HG02610 (cell line): ENCODE measurements at regions not wholly inside any gene's neighbourhood (a gene's known extent, or its start where the extent isn't known, plus 50 kb on each side); places are given as distances from the start of the nearest gene placed in this dataset.
"Not testable (repeated sequence)": the region's sequence is repeated elsewhere in the genome, so short reads cannot be mapped to it uniquely, and the experiment has no call there.

Source experiments
- ATAC-seq: cut with Tn5 transposase; IDR thresholded peaks from one replicate; pipeline ENCODE4 v1.9.1; 2021; ENCODE audit warnings: mild to moderate bottlenecking, moderate library complexity; ENCODE audit not compliant: unreplicated experiment

DNA sequence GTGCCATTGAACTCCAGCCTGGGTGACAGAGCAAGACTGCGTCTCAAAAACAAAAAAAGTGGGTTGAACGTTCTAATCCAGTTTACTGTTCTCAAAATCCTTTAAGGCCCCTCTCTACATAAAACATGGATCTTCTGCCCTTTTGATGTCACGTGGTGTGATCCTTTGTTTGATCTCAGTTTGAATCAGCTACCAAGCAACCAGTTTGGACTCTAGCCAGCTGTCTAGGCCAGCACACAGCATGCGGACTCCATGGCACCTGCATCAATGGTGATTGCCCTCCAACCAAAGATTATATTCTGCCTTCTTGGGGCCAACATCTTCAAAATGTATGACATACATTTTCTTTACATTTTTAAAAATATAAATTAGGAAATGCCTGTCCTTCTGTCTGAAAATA is 365.4 kb downstream of the NDFIP2 start:
- no peak for ATAC-seq

DNA sequence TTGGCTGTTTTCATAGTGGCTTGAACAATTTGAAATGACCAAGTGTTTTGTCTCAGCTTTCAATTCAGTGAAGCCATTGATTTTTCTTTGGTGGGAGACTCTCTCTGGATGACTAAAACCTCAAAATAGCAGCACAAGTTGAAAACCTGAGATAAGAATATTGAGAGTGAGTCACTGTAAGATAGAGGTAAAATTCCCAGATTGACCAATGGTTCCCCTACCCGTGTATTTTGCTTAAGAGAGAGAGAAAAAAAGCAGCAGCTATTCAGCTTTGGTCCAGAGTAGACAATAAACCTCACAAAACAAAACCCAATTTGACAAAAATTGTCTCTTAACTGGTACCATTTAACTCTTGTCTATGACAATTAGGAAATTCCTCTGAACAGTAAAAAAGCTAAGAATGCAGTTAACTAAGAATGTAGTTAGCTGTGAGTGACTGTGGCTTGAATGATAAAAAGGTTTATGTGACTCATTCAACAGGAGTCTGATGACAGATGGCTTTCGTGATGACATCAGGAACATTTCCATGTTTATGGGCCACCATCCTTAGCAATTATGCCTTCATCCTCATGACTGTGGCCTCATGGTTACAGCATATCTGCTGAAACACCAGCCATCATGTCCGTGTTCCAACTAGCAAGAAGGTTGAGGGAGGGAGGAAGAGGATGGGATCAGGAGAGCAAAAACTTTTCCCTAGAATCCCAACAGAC is 356.9 kb downstream of the NDFIP2 start:
- peak; percentile 75 for ATAC-seq

GRCh38 chr13:79836121-79836520 is 355.2 kb downstream of the NDFIP2 start:
- not testable (repeated sequence) for ATAC-seq

- ATAC-seq: no peak
Observed at GRCh38 chr13:79834876-79835275, 353.9 kb downstream of the NDFIP2 start.

- no peak for ATAC-seq
Observed at GRCh38 chr13:79833991-79834390, 353.0 kb downstream of the NDFIP2 start.

DNA sequence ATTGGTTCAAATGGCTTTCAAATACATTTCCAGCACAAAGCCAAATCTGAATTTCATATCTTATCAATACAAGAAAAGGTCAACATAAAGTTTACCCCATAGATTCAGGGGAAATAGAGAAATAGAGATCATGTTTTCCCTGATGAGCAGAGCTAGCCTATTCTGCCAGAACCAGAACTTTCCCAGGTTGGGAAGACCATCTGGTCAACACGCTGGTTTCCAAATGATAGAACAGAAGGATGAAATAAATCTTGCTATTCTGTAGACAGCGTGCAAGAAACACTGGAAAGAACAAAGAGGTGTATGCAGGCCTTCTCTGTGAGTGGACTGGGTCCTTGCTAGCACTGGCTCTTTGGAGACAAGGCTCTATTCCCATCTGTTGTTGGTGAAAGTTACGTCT is 350.6 kb downstream of the NDFIP2 start:
- no peak for ATAC-seq

- ATAC-seq: no peak
Observed at GRCh38 chr13:79830945-79831344, 350.0 kb downstream of the NDFIP2 start.

DNA sequence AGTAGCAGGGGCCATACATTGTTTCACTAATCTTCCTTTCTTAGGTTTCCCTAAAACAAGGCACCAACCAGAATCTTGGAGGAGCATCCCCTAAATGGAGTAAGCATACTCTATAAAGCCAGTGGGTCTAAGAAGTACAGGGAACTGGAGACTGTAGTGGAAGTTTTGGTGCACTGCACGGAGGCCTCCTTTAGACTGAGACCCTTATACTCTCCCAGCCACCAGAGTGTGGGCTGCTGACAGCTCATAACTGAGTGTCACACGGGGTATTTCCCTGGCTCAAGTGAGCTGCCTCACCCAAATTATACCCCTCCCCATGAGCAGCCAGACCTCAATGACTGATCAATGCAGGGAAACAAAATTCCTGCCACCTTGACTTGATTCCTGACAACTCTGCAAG is 349.5 kb downstream of the NDFIP2 start:
- no peak for ATAC-seq

GRCh38 chr13:79829880-79830279 is 348.9 kb downstream of the NDFIP2 start:
- ATAC-seq: no peak

DNA sequence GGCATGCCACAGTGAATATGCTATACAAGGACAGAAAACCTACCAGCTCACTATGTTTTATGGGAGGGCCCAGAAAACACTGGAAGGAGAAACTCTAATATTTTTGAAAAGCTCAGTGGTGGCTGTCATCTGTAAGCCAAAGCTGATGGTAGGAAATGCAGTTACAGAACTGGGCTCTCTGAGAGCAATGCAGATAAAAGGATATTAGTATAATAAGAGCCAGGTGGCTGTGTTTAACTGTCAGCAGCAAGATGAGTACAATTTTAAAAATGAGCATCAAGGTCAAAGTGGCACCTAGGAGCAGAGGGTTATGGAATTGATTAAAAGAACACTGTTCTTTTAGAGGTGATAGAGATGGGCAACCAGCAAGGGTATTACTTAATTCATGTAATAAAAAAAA is 345.0 kb downstream of the NDFIP2 start:
- ATAC-seq: no peak

DNA sequence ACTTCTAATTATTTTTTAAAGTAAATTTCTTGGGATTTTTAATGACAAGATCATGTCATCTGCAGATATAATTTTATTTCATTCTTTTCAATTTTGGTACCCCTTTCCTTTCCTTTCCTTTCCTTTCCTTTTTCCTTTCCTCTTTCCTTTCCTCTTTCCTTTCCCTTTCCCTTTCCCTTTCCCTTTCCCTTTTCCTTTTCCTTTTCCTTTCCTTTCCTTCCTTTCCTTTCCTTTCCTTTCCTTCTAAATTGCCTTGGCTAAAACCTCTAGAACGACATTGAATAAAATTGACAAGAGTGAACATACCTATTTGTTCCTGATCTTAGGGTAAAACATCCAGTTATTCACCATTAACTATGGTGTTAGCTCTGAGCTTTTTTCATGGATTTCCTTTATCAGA is 334.1 kb downstream of the NDFIP2 start:
- no peak for ATAC-seq

DNA sequence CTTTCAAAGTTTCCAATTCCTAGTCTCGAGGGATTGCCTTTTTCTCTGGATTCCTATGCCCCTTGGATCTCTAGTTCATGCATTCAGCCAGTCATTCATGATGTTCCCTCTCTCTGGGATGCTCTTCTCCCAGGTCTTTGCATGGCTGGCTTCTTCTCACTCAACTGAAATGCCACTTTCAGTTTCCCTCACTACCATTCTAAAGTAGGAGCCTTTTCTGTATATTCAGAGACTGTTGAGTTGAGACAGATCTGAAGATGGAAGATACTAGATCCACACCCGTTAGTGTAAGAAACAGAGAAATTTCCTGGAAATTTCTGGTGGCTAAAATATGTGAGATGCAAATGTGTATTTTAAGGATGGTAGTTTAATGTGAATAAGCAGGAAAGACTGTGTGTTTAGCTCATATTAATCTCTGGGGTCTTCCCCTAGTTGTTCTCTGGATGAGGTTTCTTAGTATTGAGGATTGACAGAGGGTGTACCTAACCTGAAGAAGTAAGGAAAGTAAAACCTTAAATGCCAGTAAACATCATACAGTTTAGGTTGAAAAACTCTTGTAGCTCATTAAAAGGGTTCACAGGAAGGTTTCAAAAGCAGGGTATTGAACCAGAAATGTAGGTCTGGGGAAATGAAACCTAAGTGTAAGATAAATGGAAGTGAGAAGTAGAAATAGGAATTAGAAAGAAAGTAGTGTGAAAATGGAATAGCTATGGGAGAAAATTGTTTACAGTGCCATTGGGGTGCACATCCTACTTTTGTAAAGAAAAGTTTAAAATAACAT is 331.3 kb downstream of the NDFIP2 start:
- ATAC-seq: peak; percentile 73

DNA sequence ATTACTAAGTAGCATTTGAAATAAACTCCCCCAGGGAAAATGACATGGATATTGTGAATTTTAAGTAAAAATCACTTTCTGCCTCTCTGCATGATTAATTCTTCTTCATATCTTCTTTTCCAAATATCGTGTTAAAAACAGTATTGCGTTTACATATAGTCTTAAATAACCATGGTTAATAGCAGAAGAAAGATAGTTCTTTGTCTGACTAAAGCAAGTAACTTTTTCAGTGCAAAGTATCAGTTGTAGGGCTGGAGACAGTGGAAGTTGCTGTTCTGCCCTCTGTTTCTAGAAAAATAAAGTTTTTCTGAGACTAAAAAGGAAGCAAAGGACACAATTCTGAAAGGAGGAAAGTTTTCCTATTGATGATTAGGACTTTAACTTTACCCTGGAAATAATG is 330.2 kb downstream of the NDFIP2 start:
- ATAC-seq: no peak

DNA sequence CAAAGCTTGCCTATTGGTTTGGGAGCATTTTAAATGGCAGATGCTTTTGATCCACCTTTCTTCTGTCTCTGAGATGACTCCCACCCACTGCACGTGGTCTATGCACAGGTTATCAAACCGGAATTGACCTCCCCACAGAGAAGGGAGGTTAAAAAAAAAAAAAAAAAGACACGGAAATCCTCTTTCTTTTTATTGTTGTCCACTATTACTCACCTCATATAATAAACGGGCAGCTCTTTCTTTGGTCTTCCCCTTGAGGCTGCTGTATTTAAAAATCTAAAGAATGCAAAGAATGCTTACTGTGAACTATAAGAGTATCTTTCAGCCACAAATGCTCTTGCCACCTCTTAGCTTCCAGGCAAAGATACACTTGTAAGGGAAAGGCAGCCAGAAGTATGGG is 329.7 kb downstream of the NDFIP2 start:
- no peak for ATAC-seq

- ATAC-seq: no peak
Observed at GRCh38 chr13:79810018-79810417, 329.1 kb downstream of the NDFIP2 start.

DNA sequence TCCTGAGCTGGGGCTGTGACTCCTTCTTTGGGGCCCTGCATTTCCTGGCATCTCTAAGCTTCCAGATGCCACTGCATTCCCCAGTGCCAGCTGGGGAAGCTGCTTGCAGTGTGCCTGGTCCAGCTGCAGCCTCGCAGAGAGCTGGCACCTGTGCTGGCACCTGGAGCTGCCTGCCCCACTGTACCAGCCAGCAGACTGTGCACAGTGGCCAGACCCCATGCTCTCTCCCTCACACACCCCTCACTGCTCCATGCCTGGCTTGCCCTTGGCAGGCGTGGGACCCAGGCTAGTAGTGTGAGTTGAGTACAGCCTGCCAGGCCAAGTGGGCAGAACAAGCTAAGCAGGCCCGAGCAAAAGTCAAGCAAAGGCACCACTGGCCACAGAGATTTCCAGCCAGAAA is 327.5 kb downstream of the NDFIP2 start:
- no peak for ATAC-seq

GRCh38 chr13:79807554-79807953 is 326.6 kb downstream of the NDFIP2 start:
- ATAC-seq: no peak

GRCh38 chr13:79806821-79807220 is 325.9 kb downstream of the NDFIP2 start:
- ATAC-seq: no peak

DNA sequence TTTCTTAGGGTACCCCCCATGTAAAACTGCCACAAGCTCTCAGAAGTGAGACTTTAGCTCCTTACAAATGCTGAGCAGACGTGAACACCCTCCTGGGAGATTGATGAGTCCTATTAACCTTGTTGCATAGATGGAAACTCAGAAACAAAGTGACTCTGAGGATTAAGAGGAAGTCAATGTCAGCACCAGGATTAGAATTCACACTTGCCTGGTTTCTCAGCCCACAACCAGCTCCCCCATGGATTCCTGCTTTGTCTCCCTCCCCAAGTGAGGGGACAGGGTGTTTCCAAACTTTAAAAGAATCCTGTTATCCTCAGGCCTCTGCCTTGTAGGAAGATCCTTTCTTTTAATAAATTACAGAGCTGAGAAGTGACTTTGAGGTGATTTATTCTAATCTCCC is 324.4 kb downstream of the NDFIP2 start:
- no peak for ATAC-seq

DNA sequence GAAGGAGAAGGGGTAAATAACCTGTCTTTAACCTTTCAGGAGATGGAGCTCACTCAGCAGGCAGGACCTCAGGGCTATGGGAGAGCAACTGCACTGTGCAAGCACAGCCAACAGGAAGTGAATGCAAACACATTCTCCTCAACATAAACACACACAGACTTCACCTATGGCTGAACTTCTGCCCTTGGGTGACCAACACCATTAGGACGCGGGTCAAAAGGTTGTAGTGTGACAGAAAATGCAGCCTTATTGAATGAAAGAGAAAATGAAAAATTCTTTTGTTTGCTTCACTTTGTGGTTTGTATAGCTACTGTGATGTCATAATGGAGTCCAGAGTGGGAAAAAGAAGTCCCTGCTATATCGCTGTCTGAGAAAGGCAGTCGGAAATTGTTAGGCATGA is 323.0 kb downstream of the NDFIP2 start:
- ATAC-seq: peak; percentile 51

DNA sequence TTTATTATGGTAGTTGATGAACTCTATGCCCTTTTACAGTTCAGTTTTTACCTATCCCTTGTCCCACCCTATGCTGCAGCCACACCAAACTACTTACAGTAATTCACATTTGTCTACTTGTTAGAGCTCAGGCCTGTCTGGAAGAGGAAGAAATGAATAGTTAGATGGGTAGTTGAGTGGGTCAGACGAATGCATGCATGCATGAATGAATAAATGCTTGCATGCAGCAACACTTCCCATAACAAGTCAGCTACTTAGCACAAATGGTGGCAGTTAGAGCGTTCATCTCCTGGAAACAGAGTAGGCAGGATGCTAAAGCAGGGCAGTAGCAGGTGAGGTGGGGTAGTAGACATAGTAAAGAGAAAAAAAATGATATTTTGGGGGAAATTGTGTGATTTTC is 322.3 kb downstream of the NDFIP2 start:
- ATAC-seq: no peak

GRCh38 chr13:79802389-79803085 is 321.6 kb downstream of the NDFIP2 start:
- no peak for ATAC-seq
